ENCODE measurements at regions not wholly inside any gene's neighbourhood (a gene's known extent, or its start where the extent isn't known, plus 50 kb on each side); places are given as distances from the start of the nearest gene placed in this dataset.

DNA sequence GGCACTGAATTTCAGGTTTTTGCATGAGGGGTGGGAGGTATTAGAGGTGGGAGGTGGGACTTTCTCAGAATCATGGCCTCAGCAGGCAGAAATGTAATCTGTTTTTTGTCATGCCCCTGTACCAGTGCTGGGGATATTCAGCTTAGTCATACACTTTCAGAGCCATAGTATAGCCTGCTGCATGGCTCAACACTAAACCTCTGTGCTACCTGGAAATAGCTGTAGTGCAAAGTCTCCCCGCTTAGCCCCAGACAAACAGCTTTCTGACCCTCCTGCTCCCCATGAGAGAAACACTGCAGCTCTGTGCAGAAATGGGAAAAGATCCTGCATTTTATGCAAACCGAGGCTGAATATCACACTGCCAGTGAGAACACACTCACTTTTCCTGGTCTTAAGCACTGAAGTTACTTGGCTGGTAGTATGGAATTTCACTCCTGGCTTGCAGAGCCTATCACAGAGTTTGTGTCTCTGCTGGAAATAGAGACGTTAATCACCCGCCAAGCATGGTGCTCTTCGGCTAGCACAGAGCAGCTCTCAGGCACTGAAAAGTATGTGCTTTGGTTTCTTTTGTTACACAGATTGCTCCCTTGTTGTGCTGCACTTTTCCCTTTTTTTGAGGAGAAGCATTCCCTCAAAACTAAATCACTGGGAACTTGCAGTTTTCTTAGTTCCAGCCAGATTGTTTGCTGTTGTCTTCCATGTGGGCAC is 80.1 kb downstream of the DDX3Y start (continued):
- no peak for TF ChIP-seq IKZF4 (CRISPR knock-in tag; IDR thresholded peaks at IDR 0.05; ENCODE audit: borderline replicate concordance, low read depth, not compliant biosample characterization)
- TF ChIP-seq, protein P1, sequence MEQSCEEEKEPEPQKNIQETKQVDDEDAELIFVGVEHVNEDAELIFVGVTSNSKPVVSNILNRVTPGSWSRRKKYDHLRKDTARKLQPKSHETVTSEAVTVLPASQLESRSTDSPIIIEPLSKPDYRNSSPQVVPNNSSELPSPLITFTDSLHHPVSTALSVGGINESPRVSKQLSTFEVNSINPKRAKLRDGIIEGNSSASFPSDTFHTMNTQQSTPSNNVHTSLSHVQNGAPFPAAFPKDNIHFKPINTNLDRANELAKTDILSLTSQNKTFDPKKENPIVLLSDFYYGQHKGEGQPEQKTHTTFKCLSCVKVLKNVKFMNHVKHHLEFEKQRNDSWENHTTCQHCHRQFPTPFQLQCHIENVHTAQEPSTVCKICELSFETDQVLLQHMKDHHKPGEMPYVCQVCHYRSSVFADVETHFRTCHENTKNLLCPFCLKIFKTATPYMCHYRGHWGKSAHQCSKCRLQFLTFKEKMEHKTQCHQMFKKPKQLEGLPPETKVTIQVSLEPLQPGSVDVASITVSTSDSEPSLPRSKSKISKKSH (CRISPR knock-in tag; IDR thresholded peaks at IDR 0.05; ENCODE audit: borderline replicate concordance) = no peak
- TF ChIP-seq ZNF337 (CRISPR knock-in tag; IDR thresholded peaks at IDR 0.05; ENCODE audit: borderline replicate concordance, low read depth) = no peak
- TF ChIP-seq PAF1 (CRISPR knock-in tag; IDR thresholded peaks at IDR 0.05) = no peak
- TF ChIP-seq, protein P2, sequence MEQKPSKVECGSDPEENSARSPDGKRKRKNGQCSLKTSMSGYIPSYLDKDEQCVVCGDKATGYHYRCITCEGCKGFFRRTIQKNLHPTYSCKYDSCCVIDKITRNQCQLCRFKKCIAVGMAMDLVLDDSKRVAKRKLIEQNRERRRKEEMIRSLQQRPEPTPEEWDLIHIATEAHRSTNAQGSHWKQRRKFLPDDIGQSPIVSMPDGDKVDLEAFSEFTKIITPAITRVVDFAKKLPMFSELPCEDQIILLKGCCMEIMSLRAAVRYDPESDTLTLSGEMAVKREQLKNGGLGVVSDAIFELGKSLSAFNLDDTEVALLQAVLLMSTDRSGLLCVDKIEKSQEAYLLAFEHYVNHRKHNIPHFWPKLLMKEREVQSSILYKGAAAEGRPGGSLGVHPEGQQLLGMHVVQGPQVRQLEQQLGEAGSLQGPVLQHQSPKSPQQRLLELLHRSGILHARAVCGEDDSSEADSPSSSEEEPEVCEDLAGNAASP (CRISPR knock-in tag; IDR thresholded peaks at IDR 0.05; ENCODE audit: borderline replicate concordance) = no peak
- TF ChIP-seq XBP1 (CRISPR knock-in tag; IDR thresholded peaks at IDR 0.05) = no peak

DNA sequence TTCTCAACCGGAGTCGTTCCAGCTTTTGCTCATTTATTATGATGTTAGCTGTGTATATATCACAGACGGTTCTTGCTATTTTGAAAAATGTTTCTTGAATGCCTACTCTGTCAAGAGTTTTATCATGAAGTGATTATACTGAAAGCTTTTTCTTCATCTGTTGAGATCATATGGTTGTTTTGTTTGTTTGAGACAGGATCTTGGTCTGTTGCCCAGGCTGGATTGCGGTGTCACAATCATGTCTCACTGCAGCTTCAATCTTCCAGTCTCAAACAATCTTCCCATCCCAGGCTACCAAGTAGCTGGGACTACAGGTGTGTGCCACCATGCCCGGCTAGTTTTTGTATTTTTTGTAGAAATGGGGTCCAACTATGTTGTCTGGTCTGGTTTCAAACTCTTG is 112.8 kb downstream of the DDX3Y start:
- no peak for TF ChIP-seq EEA1 (CRISPR knock-in tag; IDR thresholded peaks at IDR 0.05; ENCODE audit: borderline replicate concordance)
- TF ChIP-seq, protein P3, sequence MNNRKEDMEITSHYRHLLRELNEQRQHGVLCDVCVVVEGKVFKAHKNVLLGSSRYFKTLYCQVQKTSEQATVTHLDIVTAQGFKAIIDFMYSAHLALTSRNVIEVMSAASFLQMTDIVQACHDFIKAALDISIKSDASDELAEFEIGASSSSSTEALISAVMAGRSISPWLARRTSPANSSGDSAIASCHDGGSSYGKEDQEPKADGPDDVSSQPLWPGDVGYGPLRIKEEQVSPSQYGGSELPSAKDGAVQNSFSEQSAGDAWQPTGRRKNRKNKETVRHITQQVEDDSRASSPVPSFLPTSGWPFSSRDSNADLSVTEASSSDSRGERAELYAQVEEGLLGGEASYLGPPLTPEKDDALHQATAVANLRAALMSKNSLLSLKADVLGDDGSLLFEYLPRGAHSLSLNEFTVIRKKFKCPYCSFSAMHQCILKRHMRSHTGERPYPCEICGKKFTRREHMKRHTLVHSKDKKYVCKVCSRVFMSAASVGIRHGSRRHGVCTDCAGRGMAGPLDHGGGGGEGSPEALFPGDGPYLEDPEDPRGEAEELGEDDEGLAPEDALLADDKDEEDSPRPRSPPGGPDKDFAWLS (CRISPR knock-in tag; IDR thresholded peaks at IDR 0.05; ENCODE audit: borderline replicate concordance) = no peak
- TF ChIP-seq, protein P4, sequence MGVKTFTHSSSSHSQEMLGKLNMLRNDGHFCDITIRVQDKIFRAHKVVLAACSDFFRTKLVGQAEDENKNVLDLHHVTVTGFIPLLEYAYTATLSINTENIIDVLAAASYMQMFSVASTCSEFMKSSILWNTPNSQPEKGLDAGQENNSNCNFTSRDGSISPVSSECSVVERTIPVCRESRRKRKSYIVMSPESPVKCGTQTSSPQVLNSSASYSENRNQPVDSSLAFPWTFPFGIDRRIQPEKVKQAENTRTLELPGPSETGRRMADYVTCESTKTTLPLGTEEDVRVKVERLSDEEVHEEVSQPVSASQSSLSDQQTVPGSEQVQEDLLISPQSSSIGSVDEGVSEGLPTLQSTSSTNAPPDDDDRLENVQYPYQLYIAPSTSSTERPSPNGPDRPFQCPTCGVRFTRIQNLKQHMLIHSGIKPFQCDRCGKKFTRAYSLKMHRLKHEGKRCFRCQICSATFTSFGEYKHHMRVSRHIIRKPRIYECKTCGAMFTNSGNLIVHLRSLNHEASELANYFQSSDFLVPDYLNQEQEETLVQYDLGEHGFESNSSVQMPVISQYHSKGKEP (CRISPR knock-in tag; IDR thresholded peaks at IDR 0.05) = no peak
- TF ChIP-seq, protein P5, sequence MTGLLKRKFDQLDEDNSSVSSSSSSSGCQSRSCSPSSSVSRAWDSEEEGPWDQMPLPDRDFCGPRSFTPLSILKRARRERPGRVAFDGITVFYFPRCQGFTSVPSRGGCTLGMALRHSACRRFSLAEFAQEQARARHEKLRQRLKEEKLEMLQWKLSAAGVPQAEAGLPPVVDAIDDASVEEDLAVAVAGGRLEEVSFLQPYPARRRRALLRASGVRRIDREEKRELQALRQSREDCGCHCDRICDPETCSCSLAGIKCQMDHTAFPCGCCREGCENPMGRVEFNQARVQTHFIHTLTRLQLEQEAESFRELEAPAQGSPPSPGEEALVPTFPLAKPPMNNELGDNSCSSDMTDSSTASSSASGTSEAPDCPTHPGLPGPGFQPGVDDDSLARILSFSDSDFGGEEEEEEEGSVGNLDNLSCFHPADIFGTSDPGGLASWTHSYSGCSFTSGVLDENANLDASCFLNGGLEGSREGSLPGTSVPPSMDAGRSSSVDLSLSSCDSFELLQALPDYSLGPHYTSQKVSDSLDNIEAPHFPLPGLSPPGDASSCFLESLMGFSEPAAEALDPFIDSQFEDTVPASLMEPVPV (CRISPR knock-in tag; IDR thresholded peaks at IDR 0.05) = no peak
- TF ChIP-seq, protein P6, sequence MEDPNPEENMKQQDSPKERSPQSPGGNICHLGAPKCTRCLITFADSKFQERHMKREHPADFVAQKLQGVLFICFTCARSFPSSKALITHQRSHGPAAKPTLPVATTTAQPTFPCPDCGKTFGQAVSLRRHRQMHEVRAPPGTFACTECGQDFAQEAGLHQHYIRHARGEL (CRISPR knock-in tag; IDR thresholded peaks at IDR 0.05) = no peak
- H3K9ac ChIP-seq (ENCODE audit: insufficient read depth, low read depth, low read length) = no peak overlapping the region
- no peaks in the 10 kb centered on the region for H3K4me1 ChIP-seq (ENCODE audit: insufficient read depth, low read length)
- no peak overlapping the region for H3K4me2 ChIP-seq (ENCODE audit: low read depth, low read length)
- ATAC-seq (no peak), DNase-seq (ENCODE audit: low spot score) (no peak), FAIRE-seq (no peak)
- H3K9me3 ChIP-seq (ENCODE audit: low read length) = no peaks in the 10 kb centered on the region
- intact Hi-C loops (cut with micrococcal nuclease; ENCODE audit: unreplicated experiment) = no loop called here
- POLR2A ChIA-PET = no interaction called here
- H3K4me3 ChIP-seq (replicated peaks in 1 of 3; ENCODE audit: insufficient read depth in 1 of 3, low read depth in 2 of 3, low read length in 3 of 3) = no peak overlapping the region
- H3K27ac ChIP-seq (ENCODE audit: extremely low read length, insufficient read depth, low read length) = no peak overlapping the region
- no peaks in the 10 kb centered on the region for H3K79me2 ChIP-seq (ENCODE audit: insufficient read depth, low read length)
- no TSS peak for BruUV-seq (replicated peaks)
- no peak overlapping the region for H2AFZ ChIP-seq (ENCODE audit: low read length)
- H3K27me3 ChIP-seq (ENCODE audit: control insufficient read depth in 1 of 2, insufficient read depth in 2 of 2, low read length in 2 of 2) = no peaks in the 10 kb centered on the region
- in situ Hi-C loops (cut with HindIII; ENCODE audit: extremely low pct_ligation_motif_present, low pct_unique_long_range_greater_than_20kb) = no loop called here
- H3K36me3 ChIP-seq (replicated peaks in 1 of 2; ENCODE audit: control insufficient read depth in 1 of 2, insufficient read depth in 2 of 2, low read length in 2 of 2) = no peaks in the 10 kb centered on the region
- H4K20me1 ChIP-seq (ENCODE audit: insufficient read depth, low read length) = no peaks in the 10 kb centered on the region
- 5% methylated on average over 5 of the region's 5 CpGs for WGBS (ENCODE audit: low lambda C conversion rate)
- CTCF ChIA-PET (ENCODE audit: low intra/inter-chr PET ratio, low total read pairs) = no interaction called here
